ENCODE measurements at regions not wholly inside any gene's neighbourhood (a gene's known extent, or its start where the extent isn't known, plus 50 kb on each side); places are given as distances from the start of the nearest gene placed in this dataset.

GRCh38 chr11:36713715-36714114, 115.7 kb upstream of the RAG2 start:
- TF ChIP-seq CTCF (IDR thresholded peaks at IDR 0.05; ENCODE audit: insufficient read depth, low read depth, low read length) (no peak), EZH2 (IDR thresholded peaks at IDR 0.05; ENCODE audit: insufficient read depth, low read length) (no peak)
